HG02884 (cell line): ENCODE measurements at regions not wholly inside any gene's neighbourhood (a gene's known extent, or its start where the extent isn't known, plus 50 kb on each side); places are given as distances from the start of the nearest gene placed in this dataset.
A peak's percentile ranks its signal among the peaks of the same experiment; 100 is the strongest.
"Not testable (repeated sequence)": the region's sequence is repeated elsewhere in the genome, so short reads cannot be mapped to it uniquely, and the experiment has no call there.

Experiments used
- ATAC-seq: cut with Tn5 transposase; IDR thresholded peaks from one replicate; pipeline ENCODE4 v1.9.1; 2021; ENCODE audit warnings: mild to moderate bottlenecking, moderate library complexity; ENCODE audit not compliant: unreplicated experiment

DNA sequence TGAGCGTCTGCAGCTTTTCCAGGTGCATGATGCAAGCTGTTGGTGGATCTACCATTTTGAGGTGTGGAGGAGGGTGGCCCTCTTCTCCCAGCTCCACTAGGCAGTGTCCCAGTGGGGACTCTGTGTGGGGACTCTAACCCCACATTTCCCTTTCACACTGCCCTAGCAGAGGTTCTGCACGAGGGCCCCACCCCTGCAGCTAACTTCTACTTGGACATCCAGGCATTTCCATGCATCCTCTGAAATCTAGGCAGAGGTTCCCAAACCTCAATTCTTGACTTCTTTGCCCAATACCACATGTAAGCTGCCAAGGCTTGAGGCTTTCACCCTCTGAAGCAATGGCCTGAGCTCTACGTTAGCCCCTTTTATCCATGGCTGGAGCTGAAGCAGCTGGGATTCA, 61.4 kb upstream of the HGFAC start:
- not testable (repeated sequence) for ATAC-seq

DNA sequence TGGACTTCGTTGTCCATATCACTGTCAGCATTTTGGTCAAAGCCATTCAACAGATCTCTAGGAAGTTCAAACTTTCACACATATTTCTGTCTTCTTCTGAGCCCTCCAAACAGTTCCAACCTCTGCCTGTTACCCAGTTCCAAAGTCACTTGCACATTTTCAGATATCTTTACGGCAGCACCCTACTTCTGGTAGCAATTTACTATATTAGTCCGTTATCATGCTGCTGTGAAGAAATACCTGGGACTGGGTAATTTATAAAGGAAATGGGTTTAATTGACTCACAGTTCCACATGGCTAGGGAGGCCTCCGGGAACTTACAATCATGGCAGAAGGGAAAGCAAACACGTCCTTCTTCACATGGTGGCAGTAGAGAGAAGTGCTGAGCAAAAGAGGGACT, 60.6 kb upstream of the HGFAC start:
- ATAC-seq, result not testable (repeated sequence)

DNA sequence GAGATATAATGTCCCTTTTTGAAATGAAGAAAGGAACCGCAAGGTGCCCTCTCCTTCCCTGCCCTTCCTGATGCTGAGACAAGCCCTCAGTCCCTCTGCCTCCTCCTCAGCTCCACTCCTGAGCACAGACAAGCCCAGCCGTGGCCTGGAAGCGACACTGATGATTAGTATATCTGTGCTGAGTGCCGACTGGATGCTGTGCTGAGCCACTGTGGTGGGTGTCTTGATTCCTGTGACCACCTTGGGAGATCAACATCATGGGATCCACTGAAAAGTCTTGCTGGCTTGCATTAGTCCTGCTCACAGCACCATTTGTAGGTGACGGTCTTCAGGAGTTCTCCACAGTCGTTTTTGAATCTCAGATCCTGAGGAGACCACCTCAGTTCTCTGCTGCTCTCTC, 59.5 kb upstream of the HGFAC start:
- no peak for ATAC-seq

DNA sequence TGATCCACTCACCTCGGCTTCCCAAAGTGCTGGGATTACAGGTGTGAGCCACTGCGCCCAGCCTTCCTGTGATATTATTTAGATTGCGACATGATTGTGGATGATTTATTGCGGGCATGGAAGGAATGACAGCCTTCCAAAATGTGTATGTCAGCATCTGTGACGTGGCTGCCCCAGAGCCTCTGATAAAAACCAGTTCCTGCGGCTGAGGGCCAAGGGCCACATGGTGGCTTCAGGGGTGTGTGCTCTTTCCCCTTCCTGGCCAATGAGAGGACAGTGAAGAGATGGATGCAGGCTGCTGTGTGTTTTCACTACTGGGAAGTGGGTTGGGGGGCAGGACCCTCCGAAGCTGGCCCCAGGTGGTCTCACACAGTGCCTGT, 57.4 kb upstream of the HGFAC start:
- ATAC-seq, result no peak

DNA sequence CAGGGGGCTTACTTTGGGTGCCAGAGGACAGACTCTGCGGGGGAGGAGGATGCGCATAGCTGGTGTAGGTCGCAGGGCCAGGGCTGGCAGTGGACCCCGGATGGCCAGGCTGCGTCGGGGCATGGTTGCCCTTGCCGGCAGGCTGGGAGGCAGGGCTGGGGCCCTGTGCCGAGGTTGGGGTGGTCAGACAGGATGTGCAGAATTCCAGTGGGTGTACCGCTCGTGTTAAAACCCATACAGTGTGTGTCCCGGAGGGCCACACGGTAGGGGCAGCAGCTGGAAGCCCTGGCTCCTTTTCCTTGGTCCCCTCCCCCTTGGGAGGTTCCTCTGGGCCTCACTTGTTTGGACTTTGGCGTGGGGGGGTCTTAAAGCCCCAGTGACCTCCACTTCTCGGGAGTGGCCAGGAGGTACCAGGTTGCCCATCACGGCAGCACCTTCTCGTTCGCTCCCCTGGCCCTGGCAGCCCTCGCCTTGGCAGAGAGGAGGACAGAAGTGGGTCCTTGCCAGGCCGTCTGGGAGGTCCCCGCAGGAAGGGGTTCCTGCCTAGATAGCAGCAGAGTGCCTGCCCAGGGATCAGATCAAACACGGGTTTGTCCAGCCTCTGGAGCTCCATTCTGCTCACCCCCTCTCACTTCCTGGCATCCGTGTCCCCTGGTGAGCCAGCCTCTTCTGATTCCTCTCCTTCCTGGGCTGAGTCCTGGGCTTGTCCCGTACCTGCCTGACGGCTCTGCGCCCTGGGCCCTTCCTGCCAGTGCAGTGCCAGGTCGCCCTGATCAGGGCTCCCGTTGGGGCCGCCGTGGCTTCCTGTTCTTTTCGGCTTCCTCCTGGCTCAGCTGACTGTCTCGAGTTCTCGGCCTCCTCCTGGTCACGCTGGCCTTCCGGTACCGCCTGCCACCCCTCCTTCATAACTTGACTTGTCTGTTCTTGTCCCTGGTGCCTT, 56.7 kb upstream of the HGFAC start:
- no peak for ATAC-seq

DNA sequence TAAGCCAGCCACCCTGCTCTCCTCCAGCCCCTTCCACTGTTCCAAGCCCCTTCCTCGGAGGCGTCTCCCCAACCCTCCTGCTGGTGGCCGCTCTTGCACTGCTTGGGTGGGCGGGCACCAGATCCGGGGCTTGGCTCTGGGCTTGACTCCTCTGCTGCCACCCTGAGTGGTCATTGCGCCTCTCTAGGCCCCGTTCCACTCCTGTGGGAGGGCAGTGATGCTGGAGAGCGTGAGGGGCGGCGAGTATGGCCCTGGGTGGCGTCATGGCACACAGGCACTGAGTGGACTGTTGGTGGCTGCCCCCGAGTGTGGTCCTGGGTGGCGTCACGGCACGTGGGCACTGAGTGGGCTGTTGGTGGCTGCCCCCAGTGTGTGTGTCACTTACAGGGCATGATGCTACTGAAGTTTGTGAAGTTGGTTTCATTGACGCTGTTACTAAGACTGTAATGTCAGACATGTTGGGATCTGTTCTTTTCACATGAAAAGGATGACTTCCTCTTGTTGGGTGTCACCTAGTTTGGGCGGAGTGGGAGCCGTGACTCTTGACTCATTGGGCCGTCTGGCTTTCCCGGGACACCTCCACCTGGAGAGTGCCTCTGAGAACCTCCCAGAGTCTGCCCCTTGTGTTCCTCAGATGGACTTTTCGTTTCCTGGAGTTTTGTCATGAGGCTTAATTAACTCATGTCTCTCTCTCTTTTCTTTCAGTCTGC, 55.9 kb upstream of the HGFAC start:
- ATAC-seq, result no peak

GRCh38 chr4:3386526-3386925, 55.2 kb upstream of the HGFAC start:
- no peak for ATAC-seq

- ATAC-seq, result no peak
Measured at GRCh38 chr4:3387154-3387942, 54.4 kb upstream of the HGFAC start.

- no peak for ATAC-seq
Measured at GRCh38 chr4:3387943-3388361, 53.8 kb upstream of the HGFAC start.

- ATAC-seq, result peak; percentile 49
Measured at GRCh38 chr4:3388471-3389232, 53.1 kb upstream of the HGFAC start.

GRCh38 chr4:3389233-3390215, 52.2 kb upstream of the HGFAC start:
- no peak for ATAC-seq

DNA sequence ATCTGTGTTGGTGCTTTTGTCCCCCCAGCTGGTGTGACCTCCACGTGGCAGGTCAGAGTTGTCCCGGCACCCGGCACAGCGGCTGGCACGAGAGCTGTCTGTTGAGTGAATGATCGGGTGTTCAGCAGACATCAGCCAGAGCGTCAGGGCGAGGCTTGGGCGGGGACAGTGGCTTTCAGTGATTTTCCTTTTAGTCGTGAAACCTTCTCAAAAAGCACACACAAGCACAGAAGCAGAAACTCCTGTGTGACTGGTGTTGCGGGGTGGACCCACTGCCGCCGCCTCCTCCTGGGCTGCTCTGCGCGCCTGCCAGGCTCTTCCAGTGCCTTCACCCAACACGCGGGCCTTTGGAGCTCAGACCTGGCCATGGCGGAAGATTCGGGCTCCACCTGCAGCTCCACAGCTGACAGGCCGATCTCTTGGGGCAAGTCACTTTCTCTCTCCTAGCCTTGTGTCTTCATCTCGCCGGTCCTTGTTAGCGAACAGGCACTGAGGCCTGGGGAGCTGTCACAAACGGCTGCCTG, 51.4 kb upstream of the HGFAC start:
- ATAC-seq, result no peak

GRCh38 chr4:3391422-3391821, 50.3 kb upstream of the HGFAC start:
- ATAC-seq, result no peak
